HT-29 (cell line): ENCODE measurements at regions not wholly inside any gene's neighbourhood (a gene's known extent, or its start where the extent isn't known, plus 50 kb on each side); places are given as distances from the start of the nearest gene placed in this dataset.
A peak's percentile ranks its signal among the peaks of the same experiment; 100 is the strongest.
"Not testable (repeated sequence)": the region's sequence is repeated elsewhere in the genome, so short reads cannot be mapped to it uniquely, and the experiment has no call there.

Experiments used
- DNase-seq: peaks from one replicate; pipeline ENCODE4 v3.0.0-alpha.2; 2015; ENCODE audit warnings: low spot score

DNA sequence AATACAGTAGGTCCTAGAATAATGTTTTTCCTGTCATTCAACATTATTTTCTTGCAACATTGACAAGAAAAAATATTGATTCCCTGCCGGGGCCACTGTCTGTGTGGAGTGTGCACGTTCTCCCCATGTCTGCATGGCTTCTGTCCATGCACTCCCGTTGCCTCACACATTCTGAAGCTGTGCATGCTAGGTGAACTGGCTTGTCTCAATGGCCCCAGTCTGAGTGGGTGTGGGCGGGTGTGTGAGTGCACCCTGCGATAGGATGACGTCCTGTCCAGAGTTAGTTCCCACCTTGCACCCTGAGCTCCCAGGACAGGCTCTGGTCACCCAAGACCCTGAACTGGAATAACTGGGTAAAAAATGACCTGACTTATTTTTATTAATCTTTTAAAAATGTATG, 186.1 kb downstream of the CAND1 start:
- DNase-seq = no peak

- DNase-seq = no peak
These were observed 187.3 kb downstream of the CAND1 start for GRCh38 chr12:67456431-67456901.

GRCh38 chr12:67457136-67457535, 188.0 kb downstream of the CAND1 start:
- no peak for DNase-seq

- DNase-seq = peak; percentile 35
These were observed 188.9 kb downstream of the CAND1 start for GRCh38 chr12:67457778-67458665.

GRCh38 chr12:67459173-67459572, 189.4 kb upstream of the DYRK2 start:
- DNase-seq = no peak

- DNase-seq = no peak
These were observed 189.0 kb upstream of the DYRK2 start for GRCh38 chr12:67459578-67459977.

DNA sequence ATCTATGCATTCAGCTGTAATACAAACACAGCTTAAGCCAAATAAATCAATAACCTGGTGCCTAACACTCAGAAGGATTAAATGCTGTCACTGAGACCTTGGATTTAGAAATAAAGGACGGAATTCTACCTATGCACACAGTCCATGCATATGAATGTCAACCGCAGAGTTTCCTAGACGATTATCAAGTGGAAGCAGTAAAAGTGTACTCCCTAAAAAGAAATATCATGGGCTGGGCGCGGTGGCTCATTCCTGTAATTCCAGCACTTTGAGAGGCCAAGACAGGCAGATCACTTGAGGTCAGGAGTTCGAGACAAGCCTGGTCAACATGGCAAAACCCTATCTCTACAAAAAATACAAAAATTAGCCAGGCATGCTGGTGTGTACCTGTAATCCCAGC, 188.2 kb upstream of the DYRK2 start:
- DNase-seq = no peak

GRCh38 chr12:67468549-67469245, 179.8 kb upstream of the DYRK2 start:
- peak; percentile 17 for DNase-seq

- no peak for DNase-seq
These were observed 178.9 kb upstream of the DYRK2 start for GRCh38 chr12:67469666-67470065.

GRCh38 chr12:67471810-67472209, 176.7 kb upstream of the DYRK2 start:
- DNase-seq = no peak

DNA sequence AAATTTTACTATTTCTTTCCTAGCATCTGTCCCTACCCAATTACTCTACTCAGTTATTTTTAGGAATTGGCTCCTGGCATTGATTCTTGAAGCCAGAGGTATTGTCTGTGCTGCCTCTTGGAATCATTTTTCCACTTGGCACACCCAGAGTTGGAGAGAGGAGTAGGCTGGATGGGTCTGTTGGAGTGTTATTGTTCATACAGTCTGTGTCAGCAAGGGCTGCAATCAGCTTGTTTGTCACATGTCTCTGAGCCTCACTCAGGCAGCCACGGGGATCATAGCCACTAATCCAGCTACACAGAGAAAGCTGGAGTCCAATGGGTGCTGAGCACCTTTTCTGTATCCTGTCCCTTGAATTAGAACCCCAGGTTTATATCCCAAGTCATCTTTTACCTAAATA, 176.0 kb upstream of the DYRK2 start:
- no peak for DNase-seq

DNA sequence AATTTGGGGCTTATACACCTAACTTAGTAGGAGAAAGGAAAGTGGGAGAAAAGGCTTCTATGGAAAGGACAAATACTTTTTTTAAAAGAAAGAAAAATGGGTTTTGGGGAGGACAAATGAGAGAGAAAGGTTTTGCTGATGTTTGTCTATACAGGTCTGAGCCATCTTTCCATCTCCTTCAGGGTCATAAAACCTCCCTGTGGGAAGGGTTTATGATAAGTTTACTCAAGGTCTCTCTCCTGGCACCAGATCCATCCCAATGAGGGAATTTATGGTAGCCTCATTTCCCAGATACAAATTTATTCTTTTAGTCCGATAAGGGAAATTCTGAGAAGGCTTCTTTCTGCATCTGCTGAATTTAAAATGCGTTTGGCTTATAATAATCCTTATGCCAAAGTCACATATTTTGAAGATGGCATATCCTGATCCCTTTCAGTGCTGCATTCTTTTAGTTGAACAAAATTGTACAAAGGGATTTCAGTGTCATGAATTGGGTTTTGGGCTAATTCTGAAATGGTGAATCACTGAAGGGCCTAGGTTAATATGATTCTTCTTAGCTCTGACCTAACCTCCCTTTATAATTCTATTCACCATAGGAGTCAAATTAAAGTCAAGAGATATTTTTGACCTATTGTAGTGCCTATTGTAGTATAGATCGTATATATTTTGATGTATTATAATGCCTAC, 173.5 kb upstream of the DYRK2 start:
- no peak for DNase-seq

GRCh38 chr12:67475725-67476124, 172.8 kb upstream of the DYRK2 start:
- no peak for DNase-seq

GRCh38 chr12:67477681-67478265, 170.8 kb upstream of the DYRK2 start:
- no peak for DNase-seq

- DNase-seq = peak; percentile 69
These were observed 165.5 kb upstream of the DYRK2 start for GRCh38 chr12:67482751-67483661.

DNA sequence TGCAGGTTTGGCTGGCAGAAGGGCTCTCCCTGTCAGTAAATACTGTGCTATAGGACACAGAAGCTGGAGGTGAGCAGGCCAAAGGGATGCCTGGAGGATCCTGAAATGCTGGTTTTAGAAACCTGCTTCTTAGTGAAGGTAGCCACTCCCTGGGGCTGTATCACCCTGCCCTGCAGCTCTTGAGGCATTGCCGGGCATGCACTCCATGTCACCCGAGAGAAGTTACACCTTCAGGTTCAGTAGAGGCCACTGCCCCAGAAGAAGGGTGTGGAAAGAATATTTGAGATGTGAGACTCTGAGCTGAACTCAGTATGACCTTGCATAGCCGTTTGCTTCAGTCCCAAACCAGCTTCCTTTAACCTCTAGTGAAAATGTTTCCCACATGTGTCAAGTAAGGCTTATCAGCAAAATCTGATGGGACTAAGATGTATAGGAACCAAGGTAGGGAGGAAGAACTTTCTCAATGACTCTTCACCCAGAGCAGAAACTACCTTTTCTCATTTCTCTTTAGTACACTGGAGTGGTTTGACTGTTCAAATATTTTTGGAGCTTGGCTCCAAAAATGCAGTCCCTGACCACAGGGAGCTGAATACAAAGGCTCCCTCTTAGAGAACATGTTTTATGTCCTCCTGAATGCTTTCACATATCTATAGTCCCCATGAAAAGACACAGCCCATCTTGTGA, 164.5 kb upstream of the DYRK2 start:
- DNase-seq = peak; percentile 73

DNA sequence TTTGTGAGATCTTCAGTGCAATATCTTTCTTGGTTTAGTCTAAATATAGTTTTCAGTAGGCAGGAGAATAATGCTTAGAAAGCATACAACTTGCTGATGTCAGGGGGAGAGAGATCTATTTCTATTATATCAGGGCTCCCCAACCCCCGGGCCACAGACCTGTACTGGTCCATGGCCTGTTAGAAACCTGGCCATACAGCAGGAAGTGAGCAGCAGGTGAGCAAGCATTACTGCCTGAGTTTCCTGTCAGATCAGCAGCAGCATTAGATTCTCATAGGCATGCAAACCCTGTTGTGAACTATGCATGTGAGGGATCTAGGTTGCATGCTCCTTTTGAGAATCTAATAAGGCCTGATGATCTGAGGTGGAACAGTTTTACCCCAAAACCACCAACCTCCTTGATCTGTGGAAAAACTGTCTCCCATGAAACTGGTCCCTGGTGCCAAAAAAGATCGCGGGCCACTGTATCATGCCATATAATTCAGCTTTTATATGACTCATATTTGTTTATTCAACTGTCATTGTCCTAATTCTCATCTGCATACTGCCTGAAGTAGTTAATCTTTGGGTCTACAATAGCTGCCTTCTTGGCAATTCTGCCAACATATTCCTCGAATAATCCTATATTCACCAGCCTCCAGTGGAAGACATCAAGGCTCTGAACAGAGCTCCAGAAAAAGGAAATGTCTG, 163.6 kb upstream of the DYRK2 start:
- DNase-seq = no peak

GRCh38 chr12:67486671-67487070, 161.9 kb upstream of the DYRK2 start:
- no peak for DNase-seq

DNA sequence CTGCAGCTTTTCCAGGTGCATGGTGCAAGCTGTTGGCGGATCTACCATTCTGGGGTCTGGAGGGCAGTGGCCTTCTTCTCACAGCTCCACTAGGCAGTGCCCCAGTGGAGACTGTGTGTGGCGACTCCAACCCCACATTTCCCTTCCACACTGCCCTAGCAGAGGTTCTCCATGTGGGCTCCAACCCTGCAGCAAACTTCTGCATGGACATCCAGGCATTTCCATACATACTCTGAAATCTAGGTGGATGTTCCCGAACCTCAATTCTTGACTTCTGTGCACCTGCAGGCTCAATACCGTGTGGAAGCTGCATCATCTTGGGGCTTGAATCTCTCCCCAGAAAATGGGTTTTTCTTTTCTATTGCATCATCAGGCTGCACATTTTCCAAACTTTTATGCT, 160.2 kb upstream of the DYRK2 start:
- DNase-seq = not testable (repeated sequence)

- DNase-seq = no peak
These were observed 159.5 kb upstream of the DYRK2 start for GRCh38 chr12:67489007-67489406.
